ENCODE measurements at regions not wholly inside any gene's neighbourhood (a gene's known extent, or its start where the extent isn't known, plus 50 kb on each side); places are given as distances from the start of the nearest gene placed in this dataset.

DNA sequence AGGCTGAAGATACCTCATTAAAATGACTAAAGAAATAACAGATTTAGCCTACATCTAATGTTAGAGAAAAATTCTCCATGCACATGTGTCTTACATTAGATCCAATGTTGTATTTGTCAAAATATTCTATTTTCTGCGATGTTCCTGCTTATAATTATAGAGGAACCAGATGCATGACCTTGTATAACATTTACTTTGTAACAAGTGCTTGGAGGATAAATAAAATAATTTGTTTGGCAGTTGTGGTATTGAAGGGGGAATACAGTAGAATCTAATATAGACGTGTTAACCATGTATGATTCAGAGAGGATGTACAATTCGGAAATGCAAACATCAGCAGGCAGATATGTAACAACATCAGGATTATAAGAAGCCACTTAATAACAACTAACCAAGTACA, 922.2 kb downstream of the TUSC7 start:
- ATAC-seq (no peak), DNase-seq (no peak)
- 76 to 85% (median 77%) methylated on average over 3 of the region's 3 CpGs for WGBS, 3 donors
- no peaks in the 10 kb centered on the region for H3K36me3 ChIP-seq (ENCODE audit: insufficient read depth in 1 of 2, low read depth in 1 of 2)
- H3K9me3 ChIP-seq = no peaks in the 10 kb centered on the region
- H3K4me1 ChIP-seq = no peaks in the 10 kb centered on the region
- no peaks in the 10 kb centered on the region for H3K27me3 ChIP-seq (ENCODE audit: insufficient read depth in 3 of 3, low read length in 2 of 3)
- H3K4me3 ChIP-seq = no peak overlapping the region
- TF ChIP-seq, protein P1, sequence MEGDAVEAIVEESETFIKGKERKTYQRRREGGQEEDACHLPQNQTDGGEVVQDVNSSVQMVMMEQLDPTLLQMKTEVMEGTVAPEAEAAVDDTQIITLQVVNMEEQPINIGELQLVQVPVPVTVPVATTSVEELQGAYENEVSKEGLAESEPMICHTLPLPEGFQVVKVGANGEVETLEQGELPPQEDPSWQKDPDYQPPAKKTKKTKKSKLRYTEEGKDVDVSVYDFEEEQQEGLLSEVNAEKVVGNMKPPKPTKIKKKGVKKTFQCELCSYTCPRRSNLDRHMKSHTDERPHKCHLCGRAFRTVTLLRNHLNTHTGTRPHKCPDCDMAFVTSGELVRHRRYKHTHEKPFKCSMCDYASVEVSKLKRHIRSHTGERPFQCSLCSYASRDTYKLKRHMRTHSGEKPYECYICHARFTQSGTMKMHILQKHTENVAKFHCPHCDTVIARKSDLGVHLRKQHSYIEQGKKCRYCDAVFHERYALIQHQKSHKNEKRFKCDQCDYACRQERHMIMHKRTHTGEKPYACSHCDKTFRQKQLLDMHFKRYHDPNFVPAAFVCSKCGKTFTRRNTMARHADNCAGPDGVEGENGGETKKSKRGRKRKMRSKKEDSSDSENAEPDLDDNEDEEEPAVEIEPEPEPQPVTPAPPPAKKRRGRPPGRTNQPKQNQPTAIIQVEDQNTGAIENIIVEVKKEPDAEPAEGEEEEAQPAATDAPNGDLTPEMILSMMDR (IDR thresholded peaks at IDR 0.05) = no peak
- intact Hi-C loops (cut with DNase I) = loop anchor here in 1 of 2 donors (2.0 kb wide), 1 partner anchor 23 kb away; no protein-coding TSS in a partner anchor
- no peak overlapping the region for H3K27ac ChIP-seq

DNA sequence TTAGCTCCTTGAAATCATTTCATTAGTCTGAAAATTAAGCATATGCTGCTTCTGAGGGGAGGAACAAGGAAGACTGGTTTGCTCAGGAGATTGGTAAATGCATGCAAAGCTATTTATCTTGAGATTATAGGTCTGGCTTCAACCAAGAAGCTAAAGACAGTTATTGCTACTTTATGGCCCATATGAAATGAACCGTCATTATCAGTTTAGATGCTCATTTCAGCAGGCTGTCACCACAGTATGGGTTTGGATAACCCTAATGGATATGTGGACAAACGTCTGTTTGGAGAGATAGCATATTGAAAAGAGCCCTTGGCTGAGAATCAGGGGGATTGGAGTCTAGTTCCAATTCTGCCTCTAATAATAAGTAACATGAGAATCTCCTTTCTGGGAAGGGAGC, 922.6 kb downstream of the TUSC7 start:
- no peaks in the 10 kb centered on the region for H3K4me1 ChIP-seq
- no peak for ATAC-seq
- DNase-seq = no peak
- no peaks in the 10 kb centered on the region for H3K36me3 ChIP-seq (ENCODE audit: insufficient read depth in 1 of 2, low read depth in 1 of 2)
- H3K4me3 ChIP-seq = no peak overlapping the region
- H3K9me3 ChIP-seq = no peaks in the 10 kb centered on the region
- TF ChIP-seq, protein P1 (IDR thresholded peaks at IDR 0.05) = no peak
- H3K27me3 ChIP-seq (ENCODE audit: insufficient read depth in 3 of 3, low read length in 2 of 3) = no peaks in the 10 kb centered on the region
- intact Hi-C loops (cut with DNase I) = loop anchor here in 1 of 2 donors (2.0 kb wide), 1 partner anchor 23 kb away; no protein-coding TSS in a partner anchor
- WGBS, 3 donors = 65 to 83% (median 72%) methylated on average over 2 of the region's 2 CpGs
- H3K27ac ChIP-seq = no peak overlapping the region

DNA sequence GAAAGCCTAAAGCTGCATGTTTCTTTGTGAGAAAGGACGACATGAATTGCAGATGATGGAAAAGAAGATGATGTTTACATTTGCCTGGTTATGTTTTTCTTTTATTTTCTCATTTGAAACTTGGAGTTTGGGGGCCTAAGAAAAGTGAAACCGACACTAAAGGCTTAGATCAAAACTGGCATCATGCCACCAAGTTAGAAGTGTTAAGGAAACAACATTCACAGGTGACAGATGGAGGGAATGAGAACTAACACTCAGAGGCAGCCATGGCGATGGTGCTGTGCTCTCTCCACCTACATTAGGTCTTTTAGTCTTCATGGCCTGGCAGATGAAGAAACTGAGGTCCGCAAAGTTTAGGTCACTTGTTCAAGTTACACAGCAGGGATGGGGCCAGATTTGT, 923.6 kb downstream of the TUSC7 start:
- no peak for ATAC-seq
- intact Hi-C loops (cut with DNase I) = loop anchor here in 1 of 2 donors (2.0 kb wide), 1 partner anchor 22 kb away; no protein-coding TSS in a partner anchor
- TF ChIP-seq, protein P1 (IDR thresholded peaks at IDR 0.05) = no peak

GRCh38 chr3:117637666-117638065, 928.1 kb downstream of the TUSC7 start:
- WGBS, 3 donors = 90 to 92% (median 90%) methylated on average over 5 of the region's 5 CpGs
- H3K4me3 ChIP-seq = no peak overlapping the region
- no peaks in the 10 kb centered on the region for H3K9me3 ChIP-seq
- H3K36me3 ChIP-seq (ENCODE audit: insufficient read depth in 1 of 2, low read depth in 1 of 2) = no peaks in the 10 kb centered on the region
- no peak for DNase-seq
- intact Hi-C loops (cut with DNase I) = no loop called here
- no peak for ATAC-seq
- no peaks in the 10 kb centered on the region for H3K4me1 ChIP-seq
- no peaks in the 10 kb centered on the region for H3K27me3 ChIP-seq (ENCODE audit: insufficient read depth in 3 of 3, low read length in 2 of 3)
- no peak overlapping the region for H3K27ac ChIP-seq
- TF ChIP-seq, protein P1 (IDR thresholded peaks at IDR 0.05) = no peak

More for the DNA sequence above, 923.6 kb downstream of the TUSC7 start:
- Histone ChIP-seq H3K27me3 (ENCODE audit: insufficient read depth in 3 of 3, low read length in 2 of 3) (no peaks in the 10 kb centered on the region), H3K4me1 (no peaks in the 10 kb centered on the region), H3K9me3 (no peaks in the 10 kb centered on the region), H3K27ac (no peak overlapping the region), H3K4me3 (no peak overlapping the region), H3K36me3 (ENCODE audit: insufficient read depth in 1 of 2, low read depth in 1 of 2) (no peaks in the 10 kb centered on the region)
- 68 to 75% (median 72%) methylated on average over 4 of the region's 4 CpGs for WGBS, 3 donors
- no peak for DNase-seq

DNA sequence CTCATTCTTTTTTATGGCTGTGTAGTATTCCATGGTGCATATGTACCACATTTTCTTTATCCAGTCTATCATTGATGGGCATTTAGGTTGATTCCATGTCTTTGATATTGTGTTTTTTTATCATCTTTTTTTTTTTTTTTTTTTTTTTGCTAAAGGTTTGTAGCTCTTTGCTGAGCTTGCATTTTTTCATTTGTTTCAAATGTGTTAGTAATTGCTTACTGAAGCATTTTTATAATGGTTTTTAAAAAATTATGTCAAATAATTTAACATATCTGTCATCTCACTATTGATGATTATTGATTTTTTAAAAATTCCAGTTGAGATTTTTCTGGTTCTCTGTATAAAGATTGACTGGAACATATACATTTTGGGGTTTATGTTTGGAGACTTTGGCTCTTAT, 934.6 kb downstream of the TUSC7 start:
- H3K4me1 ChIP-seq = no peaks in the 10 kb centered on the region
- ATAC-seq (no peak), DNase-seq (no peak)
- no peak overlapping the region for H3K4me3 ChIP-seq
- no peaks in the 10 kb centered on the region for H3K36me3 ChIP-seq (ENCODE audit: insufficient read depth in 1 of 2, low read depth in 1 of 2)
- no peaks in the 10 kb centered on the region for H3K9me3 ChIP-seq
- TF ChIP-seq, protein P1 (IDR thresholded peaks at IDR 0.05) = no peak
- no peak overlapping the region for H3K27ac ChIP-seq
- no peaks in the 10 kb centered on the region for H3K27me3 ChIP-seq (ENCODE audit: insufficient read depth in 3 of 3, low read length in 2 of 3)
- intact Hi-C loops (cut with DNase I) = no loop called here
